WTC11 (cell line): ENCODE measurements at regions not wholly inside any gene's neighbourhood (a gene's known extent, or its start where the extent isn't known, plus 50 kb on each side); places are given as distances from the start of the nearest gene placed in this dataset.

Experiments used
- ATF6 ChIP-seq: sonication (generic); formaldehyde crosslinking; IDR thresholded peaks from 2 replicates; pipeline ENCODE4 v1.8.1; 2023; ENCODE audit warnings: mild to moderate bottlenecking, missing genetic modification reagents
- CTCF ChIP-seq: fragments of 200-600 bp; IDR thresholded peaks from 2 replicates; pipeline ENCODE4 v1.8.0; 2022; ENCODE audit warnings: antibody characterized with exemption
- ETV6 ChIP-seq: sonication (generic); formaldehyde crosslinking; IDR thresholded peaks from 2 replicates; pipeline ENCODE4 v1.8.1; 2022; ENCODE audit warnings: mild to moderate bottlenecking, missing genetic modification reagents
- TP53 ChIP-seq: sonication (generic); formaldehyde crosslinking; IDR thresholded peaks from 2 replicates; pipeline ENCODE4 v1.8.1; 2023; ENCODE audit warnings: mild to moderate bottlenecking, missing genetic modification reagents
- ZNF138 ChIP-seq: sonication (generic); formaldehyde crosslinking; conservative IDR thresholded peaks from 2 replicates; pipeline ENCODE4 v1.8.1; 2022; ENCODE audit warnings: mild to moderate bottlenecking, moderate library complexity, missing genetic modification reagents

GRCh38 chr6:134806180-134806798 lies 143.6 kb downstream of the ALDH8A1 start:
- no peak for TF ChIP-seq ETV6 (CRISPR knock-in tag)
- no peak for TF ChIP-seq ZNF138 (CRISPR knock-in tag)
- no peak for TF ChIP-seq CTCF
- TF ChIP-seq TP53 (CRISPR knock-in tag) = no peak
- TF ChIP-seq ATF6 (CRISPR knock-in tag) = no peak
